ENCODE measurements at regions not wholly inside any gene's neighbourhood (a gene's known extent, or its start where the extent isn't known, plus 50 kb on each side); places are given as distances from the start of the nearest gene placed in this dataset.
"Not testable (repeated sequence)": the region's sequence is repeated elsewhere in the genome, so short reads cannot be mapped to it uniquely, and the experiment has no call there.

GRCh38 chr5:104080646-104081175, 518.1 kb upstream of the NUDT12 start:
- no peak for DNase-seq

GRCh38 chr5:104079861-104080645, 517.5 kb upstream of the NUDT12 start:
- not testable (repeated sequence) for DNase-seq

GRCh38 chr5:104071887-104072286, 509.3 kb upstream of the NUDT12 start:
- no peak for DNase-seq

GRCh38 chr5:104062621-104063377, 500.2 kb upstream of the NUDT12 start:
- no peak for DNase-seq

DNA sequence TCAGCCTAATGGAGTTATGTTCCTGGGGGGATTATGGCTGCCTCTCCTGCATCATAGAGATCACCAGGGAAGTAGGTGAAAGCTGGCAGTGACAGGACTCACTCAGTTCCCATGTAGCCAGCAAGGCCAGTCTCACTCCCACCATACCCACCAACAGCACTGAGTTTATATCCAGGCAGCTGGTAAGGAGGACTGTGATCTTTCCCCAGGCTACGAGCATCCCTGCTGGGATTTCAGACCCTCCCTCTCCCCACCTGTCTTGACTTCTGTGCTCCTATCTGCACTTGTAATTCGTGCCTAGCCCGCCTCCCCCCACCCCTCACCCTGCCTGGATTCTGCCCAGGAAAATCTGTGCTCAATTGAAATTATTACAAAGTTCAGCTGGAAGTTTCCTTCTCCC, 499.1 kb upstream of the NUDT12 start:
- DNase-seq, result no peak

DNA sequence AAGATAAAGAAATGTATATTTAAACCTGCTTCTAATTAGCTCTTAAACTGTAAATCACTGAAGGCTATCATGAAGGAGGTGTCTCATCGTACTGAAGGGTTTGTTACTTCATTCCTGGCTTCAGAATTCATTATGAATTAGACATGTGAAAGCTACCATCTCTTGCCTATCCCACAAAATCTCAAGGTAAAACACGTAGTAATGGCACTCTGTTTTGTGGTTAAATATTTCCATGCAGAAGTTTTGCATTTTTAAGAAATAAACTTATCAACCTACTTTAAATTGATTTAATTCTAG, 490.7 kb upstream of the NUDT12 start:
- no peak for DNase-seq

DNA sequence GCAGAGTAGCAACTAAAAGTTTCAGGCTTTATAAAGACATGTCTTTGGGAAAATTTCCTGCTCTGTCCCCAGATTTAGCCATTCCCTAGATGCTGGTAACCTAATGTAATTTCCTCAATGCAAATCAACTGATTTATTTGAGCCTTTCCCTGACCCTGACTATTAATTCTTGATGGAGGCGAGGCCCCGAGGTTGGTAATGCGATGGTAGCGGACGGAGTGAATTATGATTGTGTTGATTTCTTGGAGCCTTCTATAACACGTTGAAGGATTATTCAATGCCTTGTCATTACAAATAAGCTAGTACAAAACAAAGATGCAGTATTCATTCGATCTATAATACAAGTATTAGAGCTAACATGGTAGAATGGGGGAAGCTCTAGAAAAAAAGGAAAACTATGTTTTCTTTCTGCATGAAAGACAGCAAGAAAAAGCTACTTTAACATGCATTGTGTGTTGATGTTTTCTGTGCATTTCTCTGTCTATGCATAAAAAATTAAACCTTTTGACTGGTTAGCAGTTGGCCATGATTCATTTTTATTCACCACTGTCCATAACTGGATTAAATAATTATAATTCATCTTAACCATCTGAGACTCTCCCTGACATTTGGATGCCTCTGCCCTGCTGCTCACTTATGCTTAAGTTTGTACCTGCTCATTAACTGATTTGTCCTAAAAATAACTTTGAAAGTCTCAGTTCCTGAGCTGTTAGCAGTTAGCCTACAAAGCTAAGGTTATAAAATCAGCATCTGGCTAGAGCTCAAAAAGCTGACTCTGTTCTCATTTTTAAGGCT, 490.2 kb upstream of the NUDT12 start:
- DNase-seq, result no peak

GRCh38 chr5:104050436-104050835, 487.8 kb upstream of the NUDT12 start:
- DNase-seq, result no peak

DNA sequence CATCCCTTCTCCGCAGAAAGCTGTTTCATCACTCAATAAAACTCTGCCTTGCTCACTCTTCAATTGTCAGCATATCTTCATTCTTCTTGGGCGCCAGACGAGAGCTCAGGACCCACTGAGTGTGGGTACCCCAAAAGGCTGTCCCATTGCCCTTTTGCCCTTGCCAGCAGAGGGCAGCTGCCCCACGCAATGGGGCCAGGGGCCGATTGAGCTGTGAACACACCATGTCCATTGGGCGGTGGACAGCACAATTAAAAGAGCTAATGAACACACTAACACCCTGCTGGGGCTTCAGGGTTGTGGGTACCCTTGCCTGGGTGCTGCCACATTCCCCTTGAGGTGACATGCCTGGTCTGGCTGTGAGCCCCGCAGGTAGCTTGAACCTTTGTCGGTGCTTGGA, 487.2 kb upstream of the NUDT12 start:
- no peak for DNase-seq

DNA sequence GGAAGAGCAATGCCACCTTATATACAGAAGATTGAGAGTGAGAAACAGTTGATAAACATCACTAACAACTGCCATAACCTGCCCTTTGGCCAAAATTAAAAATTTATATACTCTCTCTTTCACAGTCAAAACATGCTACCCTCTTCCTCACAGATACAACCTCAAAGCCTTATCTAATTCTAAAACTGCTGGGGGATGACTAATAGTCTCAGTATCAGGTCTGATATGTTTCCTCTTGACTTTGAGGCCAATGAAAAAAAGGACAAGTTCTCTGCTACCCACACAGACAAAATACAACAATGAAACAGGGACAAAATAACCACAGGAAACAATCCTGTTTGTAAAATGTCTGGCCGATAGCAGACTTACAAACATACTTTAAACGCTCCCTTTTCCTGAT, 485.6 kb upstream of the NUDT12 start:
- no peak for DNase-seq

DNA sequence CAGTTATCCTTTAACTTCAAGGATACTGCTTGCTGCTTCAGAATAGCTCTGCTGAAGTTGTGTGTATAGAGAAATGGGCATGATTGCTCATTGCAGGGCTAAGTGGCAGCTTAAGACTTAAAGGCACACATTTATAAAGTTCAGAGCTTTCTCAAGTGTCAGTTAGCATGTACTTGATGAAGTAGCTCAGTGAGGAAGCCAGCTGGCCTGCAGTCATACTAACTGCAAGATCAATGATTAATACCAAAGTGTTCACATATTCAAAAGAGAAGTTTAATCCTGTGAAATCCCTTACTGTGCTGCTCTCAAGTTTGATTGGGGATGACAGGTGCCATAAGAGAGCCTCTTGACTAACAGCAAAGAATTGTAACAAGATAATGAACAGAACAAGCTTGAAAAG, 483.4 kb upstream of the NUDT12 start:
- DNase-seq, result no peak

DNA sequence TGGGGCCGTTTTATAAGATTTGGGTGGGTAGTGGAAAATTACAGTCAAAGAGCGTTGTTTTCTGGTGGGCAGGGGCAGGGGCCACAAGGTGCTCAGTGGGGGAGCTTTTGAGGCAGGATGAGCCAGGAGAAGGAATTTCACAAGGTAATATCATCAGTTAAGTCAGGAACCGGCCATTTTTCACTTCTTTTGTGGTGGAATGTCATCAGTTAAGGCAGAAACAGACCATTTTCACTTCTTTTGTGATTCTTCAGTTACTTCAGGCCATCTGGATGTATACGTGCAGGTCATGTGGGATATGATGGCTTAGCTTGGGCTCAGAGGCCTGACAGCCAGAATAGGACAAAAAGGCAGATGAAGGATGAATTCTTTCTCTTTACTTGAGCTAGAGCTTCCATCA, 477.3 kb upstream of the NUDT12 start:
- not testable (repeated sequence) for DNase-seq

- DNase-seq, result not testable (repeated sequence)
Measured at GRCh38 chr5:104037136-104037535, 474.5 kb upstream of the NUDT12 start.

DNA sequence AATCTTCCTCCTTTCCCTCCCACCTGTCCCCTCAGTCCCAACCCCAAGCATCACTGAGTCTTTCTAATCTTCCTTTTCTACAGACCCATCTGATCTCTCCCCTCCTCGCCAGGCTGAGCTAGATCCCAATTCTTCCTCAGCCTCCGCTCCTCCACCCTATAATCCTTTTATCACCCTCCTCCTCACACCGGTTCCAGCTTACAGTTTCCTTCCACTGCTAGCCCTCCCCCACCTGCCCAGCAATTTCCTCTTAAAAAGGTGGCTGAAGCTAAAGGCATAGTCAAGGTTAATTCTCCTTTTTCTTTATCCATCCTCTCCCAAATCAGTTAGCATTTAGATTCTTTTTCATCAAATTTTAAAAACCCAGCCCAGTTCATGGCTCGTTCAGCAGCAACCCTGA, 470.6 kb upstream of the NUDT12 start:
- DNase-seq, result not testable (repeated sequence)

DNA sequence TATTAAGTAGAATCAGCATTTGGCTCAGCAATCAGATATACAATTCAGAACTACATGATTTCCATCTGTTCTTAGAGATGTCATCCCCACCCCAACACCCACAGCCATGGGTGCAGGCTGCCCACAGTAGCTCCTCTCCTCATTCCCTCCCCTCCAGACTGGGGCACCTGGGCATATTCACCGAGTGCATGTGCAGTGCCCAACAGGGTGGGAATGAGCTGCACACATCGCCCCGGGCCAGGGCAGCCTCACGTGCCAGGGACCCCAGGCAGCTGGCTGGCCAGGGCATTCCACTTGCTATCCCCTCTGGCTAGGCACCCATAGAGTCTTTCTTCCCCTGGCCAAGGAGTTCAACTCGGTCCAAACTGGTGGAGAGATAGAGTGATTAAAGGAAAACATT, 461.9 kb upstream of the NUDT12 start:
- no peak for DNase-seq

DNA sequence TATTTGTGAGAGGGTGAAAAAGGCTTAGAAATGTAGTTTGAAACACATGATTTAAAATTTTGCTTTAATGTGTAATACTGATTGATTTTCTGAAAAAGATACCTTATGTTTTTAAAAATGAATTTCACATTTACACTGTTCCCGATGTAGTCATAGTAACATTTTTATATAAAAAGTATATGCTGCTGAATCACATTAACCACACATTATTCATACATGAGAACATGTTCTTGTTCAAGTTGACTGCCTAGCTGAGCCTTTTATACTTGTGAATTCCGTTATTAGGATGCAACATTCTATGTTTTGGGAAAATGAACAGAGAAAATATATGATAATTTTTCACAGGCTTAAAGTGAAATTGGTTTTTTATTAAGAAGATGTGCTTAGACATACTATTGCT, 461.1 kb upstream of the NUDT12 start:
- DNase-seq, result no peak

DNA sequence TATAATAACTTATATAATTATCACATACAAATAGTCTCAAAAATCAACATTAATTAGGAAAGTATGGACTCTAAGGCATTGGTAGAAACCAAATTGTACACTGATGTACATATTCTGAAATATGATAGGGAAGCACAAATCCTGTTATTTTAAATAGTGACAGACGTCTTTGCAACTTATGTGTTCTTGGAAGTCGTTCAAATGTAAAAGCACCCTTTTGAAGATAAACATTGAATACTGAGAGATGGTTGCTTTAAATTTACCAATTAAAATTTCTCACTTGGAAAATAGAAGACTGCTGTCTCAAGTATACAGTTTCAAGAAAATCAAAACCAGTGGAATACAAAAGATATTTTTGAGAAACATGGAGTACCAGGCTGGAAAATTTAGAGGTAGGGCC, 457.4 kb upstream of the NUDT12 start:
- no peak for DNase-seq

- DNase-seq, result no peak
Measured at GRCh38 chr5:104018299-104018698, 455.7 kb upstream of the NUDT12 start.

- no peak for DNase-seq
Measured at GRCh38 chr5:104016646-104017045, 454.1 kb upstream of the NUDT12 start.

DNA sequence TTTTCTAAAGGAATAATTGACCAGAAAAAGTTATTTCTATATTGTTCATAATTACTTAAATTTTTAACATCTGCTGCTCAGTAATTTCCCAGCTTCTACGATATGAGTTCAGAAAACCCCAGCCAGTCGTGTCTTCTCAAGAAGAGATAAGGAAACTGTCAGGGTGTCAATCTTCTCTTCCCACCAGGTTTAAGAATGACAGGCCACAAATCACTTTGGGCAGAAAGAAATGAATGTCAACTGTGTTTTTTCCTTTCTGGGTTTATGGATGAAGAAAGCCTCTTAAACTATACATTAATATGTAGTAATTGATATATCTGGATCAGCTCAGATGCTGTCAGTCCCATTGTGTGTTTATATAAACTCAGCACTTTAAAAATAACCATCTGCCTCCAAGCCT, 453.2 kb upstream of the NUDT12 start:
- no peak for DNase-seq

GRCh38 chr5:104002783-104003182, 440.2 kb upstream of the NUDT12 start:
- not testable (repeated sequence) for DNase-seq

DNA sequence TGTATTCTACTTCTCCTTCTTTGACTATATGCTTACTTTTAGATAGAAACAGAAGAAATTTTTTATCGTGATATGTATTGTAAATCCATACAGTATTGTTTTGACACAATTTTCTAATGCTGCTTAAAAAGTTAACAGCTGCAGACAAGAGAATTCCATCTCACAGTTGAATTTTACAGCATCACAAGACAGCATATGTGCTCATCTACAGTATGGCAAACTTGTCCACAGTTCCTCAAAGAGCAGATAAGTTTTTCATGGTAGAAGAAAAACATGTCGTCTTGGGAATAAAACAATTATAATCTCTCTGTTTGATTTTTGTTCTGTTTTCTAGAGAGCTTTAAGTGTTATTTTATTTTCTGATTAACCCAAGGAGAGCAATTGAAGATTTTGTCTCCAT, 438.5 kb upstream of the NUDT12 start:
- no peak for DNase-seq

DNA sequence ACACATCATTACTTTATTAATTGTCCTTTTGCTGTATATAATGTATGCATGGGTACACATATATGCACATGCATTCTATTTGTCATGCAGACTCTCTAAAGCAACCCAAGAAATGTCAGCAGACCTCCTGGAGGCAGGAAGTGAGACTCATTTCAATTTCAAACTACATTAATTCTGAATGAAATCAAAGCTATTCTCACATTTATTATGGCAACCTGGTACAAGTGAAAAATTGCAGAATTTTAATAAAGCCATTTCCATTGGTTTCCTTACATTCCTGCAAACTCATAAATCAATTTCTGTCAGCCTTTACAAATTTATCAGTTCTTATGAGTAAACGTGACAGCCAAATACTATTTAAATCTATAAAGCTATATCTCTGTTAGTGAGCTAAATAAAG, 430.4 kb upstream of the NUDT12 start:
- no peak for DNase-seq

- DNase-seq, result no peak
Measured at GRCh38 chr5:103990064-103990463, 427.5 kb upstream of the NUDT12 start.
